ENCODE measurements at regions not wholly inside any gene's neighbourhood (a gene's known extent, or its start where the extent isn't known, plus 50 kb on each side); places are given as distances from the start of the nearest gene placed in this dataset.

- TF ChIP-seq CTCF (IDR thresholded peaks at IDR 0.05; ENCODE audit: control insufficient read depth, extremely low read depth, insufficient read depth): no peak
- DNase-seq (ENCODE audit: low read depth): no peak
- H3K4me3 ChIP-seq (ENCODE audit: low read depth, low read length): no peak overlapping the region
Measured at GRCh38 chr3:180181387-180181786, 144.7 kb upstream of the PEX5L start.

GRCh38 chr3:180183346-180183745 lies 146.6 kb upstream of the PEX5L start:
- TF ChIP-seq CTCF (IDR thresholded peaks at IDR 0.05; ENCODE audit: control insufficient read depth, extremely low read depth, insufficient read depth): no peak
- no peak for DNase-seq (ENCODE audit: low read depth)
- H3K4me3 ChIP-seq (ENCODE audit: low read depth, low read length): no peak overlapping the region

GRCh38 chr3:180184816-180185215 lies 148.1 kb upstream of the PEX5L start:
- TF ChIP-seq CTCF (IDR thresholded peaks at IDR 0.05; ENCODE audit: control insufficient read depth, extremely low read depth, insufficient read depth): no peak
- no peak overlapping the region for H3K4me3 ChIP-seq (ENCODE audit: low read depth, low read length)
- DNase-seq (ENCODE audit: low read depth): no peak

GRCh38 chr3:180185650-180186049 lies 148.9 kb upstream of the PEX5L start:
- DNase-seq (ENCODE audit: low read depth): no peak
- TF ChIP-seq CTCF (IDR thresholded peaks at IDR 0.05; ENCODE audit: control insufficient read depth, extremely low read depth, insufficient read depth): no peak
- H3K4me3 ChIP-seq (ENCODE audit: low read depth, low read length): no peak overlapping the region

- no peak for TF ChIP-seq CTCF (IDR thresholded peaks at IDR 0.05; ENCODE audit: control insufficient read depth, extremely low read depth, insufficient read depth)
- H3K4me3 ChIP-seq (ENCODE audit: low read depth, low read length): no peak overlapping the region
- DNase-seq (ENCODE audit: low read depth): no peak
Measured at GRCh38 chr3:180188512-180189309, 152.0 kb upstream of the PEX5L start.

GRCh38 chr3:180189310-180189648 lies 152.5 kb upstream of the PEX5L start:
- no peak for TF ChIP-seq CTCF (IDR thresholded peaks at IDR 0.05; ENCODE audit: control insufficient read depth, extremely low read depth, insufficient read depth)
- DNase-seq (ENCODE audit: low read depth): no peak
- H3K4me3 ChIP-seq (ENCODE audit: low read depth, low read length): no peak overlapping the region

GRCh38 chr3:180196658-180197057 lies 159.9 kb upstream of the PEX5L start:
- no peak overlapping the region for H3K4me3 ChIP-seq (ENCODE audit: low read depth, low read length)
- no peak for TF ChIP-seq CTCF (IDR thresholded peaks at IDR 0.05; ENCODE audit: control insufficient read depth, extremely low read depth, insufficient read depth)
- no peak for DNase-seq (ENCODE audit: low read depth)
